IMR-90 (cell line): ENCODE measurements at regions not wholly inside any gene's neighbourhood (a gene's known extent, or its start where the extent isn't known, plus 50 kb on each side); places are given as distances from the start of the nearest gene placed in this dataset.
"Not testable (repeated sequence)": the region's sequence is repeated elsewhere in the genome, so short reads cannot be mapped to it uniquely, and the experiment has no call there.

Experiments
- ATAC-seq: fragments of 200-7000 bp; cut with Tn5 transposase; 2 replicates; pipeline ENCODE4 v1.9.1; 2020; ENCODE audit warnings: low read depth, mild to moderate bottlenecking, moderate library complexity
- BruUV-seq: library from RNA; stranded (reverse); fragments of 400-500 nt; replicated peaks from 2 replicates; lab custom pipeline; 2021; lab: Mats Ljungman, UMichigan
- CTCF ChIA-PET: fragments of 300-600 bp; formaldehyde crosslinking; extraction: SDS; loops from one replicate; lab custom pipeline; 2021; ENCODE audit warnings: antibody characterized with exemption; lab: Yijun Ruan, JAX
- POLR2A ChIA-PET: fragments of 300-600 bp; sonication (Branson Sonifier 250); formaldehyde crosslinking; loops from one replicate; lab custom pipeline; 2022; ENCODE audit warnings: antibody characterized with exemption; ENCODE audit not compliant: unreplicated experiment; lab: Charles Lee
- DNase-seq: peaks from one replicate; pipeline ENCODE4 v3.0.0; 2013
- H2AFZ ChIP-seq: replicated peaks from 2 replicates; pipeline ENCODE3; 2013; ENCODE audit warnings: low read length, mild to moderate bottlenecking; ENCODE audit not compliant: poor library complexity
- H2AK5ac ChIP-seq: 2 replicates; pipeline ENCODE4 v1.6.1; 2013; ENCODE audit warnings: low read depth, low read length, inconsistent platforms
- H2AK9ac ChIP-seq: replicated peaks from 2 replicates; pipeline ENCODE3; 2013; ENCODE audit warnings: mild to moderate bottlenecking, low read depth, low read length, moderate library complexity; ENCODE audit not compliant: poor library complexity
- H2BK120ac ChIP-seq: 2 replicates; pipeline ENCODE4 v1.6.1; 2013; ENCODE audit warnings: low read depth, low read length, inconsistent platforms
- H2BK15ac ChIP-seq: 3 replicates; pipeline ENCODE4 v1.6.1; 2013; ENCODE audit warnings: low read depth, low read length, inconsistent platforms
- H2BK20ac ChIP-seq: 2 replicates; pipeline ENCODE4 v1.6.1; 2013; ENCODE audit warnings: low read depth, mild to moderate bottlenecking, inconsistent platforms, low read length, moderate library complexity
- H2BK5ac ChIP-seq: 2 replicates; pipeline ENCODE4 v1.6.1; 2013; ENCODE audit warnings: mild to moderate bottlenecking, low read depth, low read length, inconsistent platforms; ENCODE audit not compliant: poor library complexity, severe bottlenecking
- H3K14ac ChIP-seq: replicated peaks from 2 replicates; pipeline ENCODE4 v1.6.1; 2013; ENCODE audit warnings: low read depth, low read length, inconsistent platforms
- H3K18ac ChIP-seq: 2 replicates; pipeline ENCODE4 v1.6.1; 2013; ENCODE audit warnings: low read depth, low read length, control low read depth
- H3K23ac ChIP-seq: 2 replicates; pipeline ENCODE4 v1.6.1; 2013; ENCODE audit warnings: low read depth, low read length, inconsistent platforms
- H3K27ac ChIP-seq: 2 replicates; pipeline ENCODE4 v1.5.1; 2013; ENCODE audit warnings: mild to moderate bottlenecking, control low read depth, low read length; ENCODE audit not compliant: insufficient read depth
- H3K27me3 ChIP-seq: 2 replicates; pipeline ENCODE4 v1.6.1; 2013; ENCODE audit warnings: low read length; ENCODE audit not compliant: control insufficient read depth, insufficient read depth
- H3K36me3 ChIP-seq: 2 replicates; pipeline ENCODE4 v1.6.1; 2013; ENCODE audit warnings: low read length, mixed read lengths; ENCODE audit not compliant: control insufficient read depth, insufficient read depth
- H3K4ac ChIP-seq: 2 replicates; pipeline ENCODE4 v1.6.1; 2013; ENCODE audit warnings: low read depth, low read length, inconsistent platforms
- H3K4me1 ChIP-seq: 2 replicates; pipeline ENCODE4 v1.6.1; 2013; ENCODE audit warnings: low read length, mixed read lengths; ENCODE audit not compliant: control insufficient read depth, insufficient read depth
- H3K4me2 ChIP-seq: 2 replicates; pipeline ENCODE4 v1.6.1; 2013; ENCODE audit warnings: low read depth, mild to moderate bottlenecking, control low read depth, low read length, moderate library complexity
- H3K4me3 ChIP-seq: 2 replicates; pipeline ENCODE4 v1.5.1; 2013; ENCODE audit warnings: low read depth, mild to moderate bottlenecking, control low read depth, low read length, moderate library complexity; ENCODE audit not compliant: insufficient read depth
- H3K56ac ChIP-seq: 2 replicates; pipeline ENCODE4 v1.6.1; 2013; ENCODE audit warnings: low read length, inconsistent platforms; ENCODE audit not compliant: insufficient read depth; ENCODE audit errors: extremely low read depth
- H3K79me1 ChIP-seq, 2 experiments: 2 replicates each; pipeline ENCODE4 v1.6.1; 2013; ENCODE audit warnings: low read length in 2 of 2, inconsistent platforms in 1 of 2, low read depth in 1 of 2
- H3K9ac ChIP-seq: 2 replicates; pipeline ENCODE4 v1.6.1; 2013; ENCODE audit warnings: low read depth, low read length, control low read depth
- H3K9me1 ChIP-seq: 2 replicates; pipeline ENCODE4 v1.6.1; 2013; ENCODE audit warnings: low read length, inconsistent platforms; ENCODE audit not compliant: insufficient read depth
- H3K9me3 ChIP-seq: 2 replicates; pipeline ENCODE4 v1.6.1; 2013; ENCODE audit warnings: low read length; ENCODE audit not compliant: control insufficient read depth, insufficient read depth
- H4K20me1 ChIP-seq: 2 replicates; pipeline ENCODE4 v1.6.1; 2013; ENCODE audit warnings: low read length, inconsistent platforms; ENCODE audit not compliant: insufficient read depth
- H4K5ac ChIP-seq: 2 replicates; pipeline ENCODE4 v1.6.1; 2013; ENCODE audit warnings: mild to moderate bottlenecking, low read depth, low read length, control low read depth
- H4K8ac ChIP-seq, 2 experiments: 2 replicates each; pipeline ENCODE4 v1.6.1; 2013; ENCODE audit warnings: low read depth in 2 of 2, low read length in 2 of 2, control low read depth in 1 of 2, inconsistent platforms in 1 of 2
- H4K91ac ChIP-seq: 2 replicates; pipeline ENCODE4 v1.6.1; 2013; ENCODE audit warnings: low read depth, low read length, inconsistent platforms; ENCODE audit not compliant: insufficient read depth
- WGBS, 2 experiments: methylation state at CpG; one replicate each; pipeline versions ENCODE4 v1.1.5 to v1.1.7; 2013; ENCODE audit warnings: missing lambda C conversion rate in 2 of 2; ENCODE audit not compliant: insufficient read length in 1 of 2; ENCODE audit errors: extremely low coverage in 2 of 2; 5-methylcytosine and 5-hydroxymethylcytosine counted together
- dilution Hi-C: fragments of 300-500 bp; cut with HindIII; formaldehyde crosslinking; loops from one replicate; pipeline ENCODE4 v1.14.3; 2018; ENCODE audit warnings: low sequenced_read_pairs; ENCODE audit not compliant: unreplicated experiment
- in situ Hi-C: fragments of 300-500 bp; cut with MboI; formaldehyde crosslinking; loops from 3 replicates; pipeline ENCODE4 v1.14.3; 2019; ENCODE audit warnings: low sequenced_read_pairs, inconsistent platforms, mixed read lengths
- intact Hi-C: fragments of 100-400 bp; cut with micrococcal nuclease; formaldehyde crosslinking; loops from 2 replicates; pipeline ENCODE4 v1.10.0; 2022

DNA sequence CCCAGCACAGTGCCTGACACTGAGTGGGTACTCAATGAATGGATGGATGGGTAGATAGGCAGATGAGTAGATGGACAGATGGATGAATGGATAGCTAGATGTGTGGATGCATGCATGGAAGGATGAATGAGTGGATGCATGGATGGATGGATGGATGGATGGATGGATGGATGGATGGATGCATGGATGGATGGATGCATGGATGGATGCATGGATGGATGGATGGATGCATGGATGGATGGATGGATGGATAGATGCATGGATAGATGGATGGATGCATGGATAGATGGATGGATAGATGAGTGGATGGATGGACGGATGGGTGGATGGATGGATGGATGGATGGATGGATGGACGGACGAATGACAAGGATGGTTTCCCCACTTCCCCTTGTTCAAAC lies 166.6 kb downstream of the HS3ST2 start:
- H4K91ac ChIP-seq, intact Hi-C loops, H3K9me1 ChIP-seq, POLR2A ChIA-PET, H3K27me3 ChIP-seq, H2AFZ ChIP-seq, H3K56ac ChIP-seq, H3K23ac ChIP-seq, BruUV-seq, dilution Hi-C loops, H3K79me1 ChIP-seq, DNase-seq, H3K4me1 ChIP-seq, H2AK9ac ChIP-seq, H4K20me1 ChIP-seq, H2BK15ac ChIP-seq, H3K18ac ChIP-seq, H2BK5ac ChIP-seq, H2BK120ac ChIP-seq, H3K4ac ChIP-seq, H3K14ac ChIP-seq, H3K9me3 ChIP-seq, H4K5ac ChIP-seq, H2AK5ac ChIP-seq, H3K4me3 ChIP-seq, H3K27ac ChIP-seq, H3K4me2 ChIP-seq, H3K9ac ChIP-seq, H4K8ac ChIP-seq, CTCF ChIA-PET, in situ Hi-C loops, H3K36me3 ChIP-seq, ATAC-seq, H2BK20ac ChIP-seq: not testable (repeated sequence)
- WGBS, 2 experiments: no CpG with 5 or more reads among the region's 3 CpGs
